ENCODE measurements at regions not wholly inside any gene's neighbourhood (a gene's known extent, or its start where the extent isn't known, plus 50 kb on each side); places are given as distances from the start of the nearest gene placed in this dataset.

DNA sequence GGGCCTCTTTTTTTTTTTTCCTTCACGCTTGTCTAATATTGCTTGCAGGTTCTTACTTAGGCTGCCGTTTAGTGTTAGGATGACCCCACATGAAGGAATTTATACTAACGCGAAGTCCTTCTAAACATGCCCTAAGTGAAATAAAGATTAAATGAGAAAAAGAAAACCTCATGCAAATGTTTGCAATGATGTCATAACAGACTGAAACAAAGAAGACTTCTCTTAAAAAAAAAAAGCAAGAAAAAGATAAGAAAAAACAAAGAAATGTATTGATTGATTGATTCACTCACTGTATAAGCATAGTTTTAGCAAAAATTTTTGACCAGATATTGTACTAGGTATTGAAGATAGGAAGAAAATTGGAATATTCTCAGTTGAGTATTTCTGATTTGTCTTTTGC lies 418.2 kb downstream of the IRS2 start:
- TF ChIP-seq, protein P1, sequence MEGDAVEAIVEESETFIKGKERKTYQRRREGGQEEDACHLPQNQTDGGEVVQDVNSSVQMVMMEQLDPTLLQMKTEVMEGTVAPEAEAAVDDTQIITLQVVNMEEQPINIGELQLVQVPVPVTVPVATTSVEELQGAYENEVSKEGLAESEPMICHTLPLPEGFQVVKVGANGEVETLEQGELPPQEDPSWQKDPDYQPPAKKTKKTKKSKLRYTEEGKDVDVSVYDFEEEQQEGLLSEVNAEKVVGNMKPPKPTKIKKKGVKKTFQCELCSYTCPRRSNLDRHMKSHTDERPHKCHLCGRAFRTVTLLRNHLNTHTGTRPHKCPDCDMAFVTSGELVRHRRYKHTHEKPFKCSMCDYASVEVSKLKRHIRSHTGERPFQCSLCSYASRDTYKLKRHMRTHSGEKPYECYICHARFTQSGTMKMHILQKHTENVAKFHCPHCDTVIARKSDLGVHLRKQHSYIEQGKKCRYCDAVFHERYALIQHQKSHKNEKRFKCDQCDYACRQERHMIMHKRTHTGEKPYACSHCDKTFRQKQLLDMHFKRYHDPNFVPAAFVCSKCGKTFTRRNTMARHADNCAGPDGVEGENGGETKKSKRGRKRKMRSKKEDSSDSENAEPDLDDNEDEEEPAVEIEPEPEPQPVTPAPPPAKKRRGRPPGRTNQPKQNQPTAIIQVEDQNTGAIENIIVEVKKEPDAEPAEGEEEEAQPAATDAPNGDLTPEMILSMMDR (conservative IDR thresholded peaks at IDR 0.05; ENCODE audit: low read depth, low read length): no peak
- no peak for TF ChIP-seq EZH2phosphoT487 (IDR thresholded peaks at IDR 0.05; ENCODE audit: borderline replicate concordance, low read length)

All from PC-3 (cell line).